ENCODE measurements at regions not wholly inside any gene's neighbourhood (a gene's known extent, or its start where the extent isn't known, plus 50 kb on each side); places are given as distances from the start of the nearest gene placed in this dataset.
"Not testable (repeated sequence)": the region's sequence is repeated elsewhere in the genome, so short reads cannot be mapped to it uniquely, and the experiment has no call there.

- no peak overlapping the region for H3K27ac ChIP-seq
- H3K4me1 ChIP-seq = peaks cover 0 to 11% (median 3%) of the 10 kb centered on the region in 3 donors
- DNase-seq = no peak
- TF ChIP-seq CTCF (IDR thresholded peaks at IDR 0.05) (no peak), POLR2A (IDR thresholded peaks at IDR 0.05) (no peak)
- no peaks in the 10 kb centered on the region for H3K9me3 ChIP-seq
- H3K27me3 ChIP-seq = no peaks in the 10 kb centered on the region
- no peak overlapping the region for H3K4me3 ChIP-seq
- 60 to 71% methylated on average over 10 of the region's 10 CpGs for WGBS, 2 donors
- no peaks in the 10 kb centered on the region for H3K36me3 ChIP-seq
- intact Hi-C loops (cut with DNase I) = no loop called here
These were observed 78.8 kb upstream of the PRR23C start for GRCh38 chr3:139123377-139124095.

GRCh38 chr3:139124197-139124596, 79.5 kb upstream of the PRR23C start:
- no peak for DNase-seq
- no peak overlapping the region for H3K27ac ChIP-seq
- intact Hi-C loops (cut with DNase I) = no loop called here

GRCh38 chr3:139127101-139127500, 82.4 kb upstream of the PRR23C start:
- Histone ChIP-seq H3K36me3 (no peaks in the 10 kb centered on the region), H3K27me3 (no peaks in the 10 kb centered on the region), H3K4me3 (no peak overlapping the region), H3K4me1 (no peaks in the 10 kb centered on the region), H3K9me3 (no peaks in the 10 kb centered on the region), H3K27ac (no peak overlapping the region)
- DNase-seq = no peak
- WGBS, 2 donors = 56 to 75% methylated on average over 1 of the region's 1 CpG
- intact Hi-C loops (cut with DNase I) = no loop called here
- TF ChIP-seq CTCF (IDR thresholded peaks at IDR 0.05) (no peak), POLR2A (IDR thresholded peaks at IDR 0.05) (no peak)

More at GRCh38 chr3:139124197-139124596, 79.5 kb upstream of the PRR23C start:
- no peak for TF ChIP-seq POLR2A (IDR thresholded peaks at IDR 0.05)
- TF ChIP-seq CTCF (IDR thresholded peaks at IDR 0.05) = no peak
- Histone ChIP-seq H3K9me3 (no peaks in the 10 kb centered on the region), H3K4me3 (no peak overlapping the region), H3K36me3 (no peaks in the 10 kb centered on the region), H3K4me1 (peaks cover 0 to 11% (median 3%) of the 10 kb centered on the region in 3 donors), H3K27me3 (no peaks in the 10 kb centered on the region)
- 63 to 87% methylated on average over 2 of the region's 2 CpGs for WGBS, 2 donors

GRCh38 chr3:139127629-139128028, 82.9 kb upstream of the PRR23C start:
- H3K9me3 ChIP-seq; H3K27me3 ChIP-seq; intact Hi-C loops (cut with DNase I); H3K4me1 ChIP-seq; H3K27ac ChIP-seq; DNase-seq; H3K4me3 ChIP-seq; H3K36me3 ChIP-seq: not testable (repeated sequence)
- 88 to 90% methylated on average over 12 of the region's 12 CpGs for WGBS, 2 donors

- Histone ChIP-seq H3K27ac (no peak overlapping the region), H3K9me3 (no peaks in the 10 kb centered on the region), H3K4me1 (no peaks in the 10 kb centered on the region), H3K36me3 (no peaks in the 10 kb centered on the region), H3K27me3 (no peaks in the 10 kb centered on the region), H3K4me3 (no peak overlapping the region)
- TF ChIP-seq POLR2A (IDR thresholded peaks at IDR 0.05) (no peak), CTCF (IDR thresholded peaks at IDR 0.05) (no peak)
- intact Hi-C loops (cut with DNase I) = no loop called here
- DNase-seq = no peak
- whole genome bisulfite sequencing, 2 donors = 83 to 86% methylated on average over 2 of the region's 2 CpGs
These were observed 84.1 kb upstream of the PRR23C start for GRCh38 chr3:139128803-139129202.

- no peak for DNase-seq
These were observed 85.2 kb upstream of the PRR23C start for GRCh38 chr3:139129892-139130291.

More at GRCh38 chr3:139129892-139130291, 85.2 kb upstream of the PRR23C start:
- intact Hi-C loops (cut with DNase I) = no loop called here
- no peaks in the 10 kb centered on the region for H3K9me3 ChIP-seq
- no peak for TF ChIP-seq POLR2A (IDR thresholded peaks at IDR 0.05)
- no peak for TF ChIP-seq CTCF (IDR thresholded peaks at IDR 0.05)
- H3K27ac ChIP-seq = no peak overlapping the region
- H3K4me3 ChIP-seq = no peak overlapping the region
- WGBS, 2 donors = 68 to 86% methylated on average over 1 to 2 of the region's 2 CpGs
- H3K27me3 ChIP-seq = no peaks in the 10 kb centered on the region
- H3K36me3 ChIP-seq = no peaks in the 10 kb centered on the region
- H3K4me1 ChIP-seq = no peaks in the 10 kb centered on the region

Data from esophagus squamous epithelium (tissue), 5 donors.